ENCODE measurements at regions not wholly inside any gene's neighbourhood (a gene's known extent, or its start where the extent isn't known, plus 50 kb on each side); places are given as distances from the start of the nearest gene placed in this dataset.

GRCh38 chr2:120944575-120944974, 208.9 kb downstream of the GLI2 start:
- no peak for TF ChIP-seq POLR2AphosphoS5 (IDR thresholded peaks at IDR 0.05)
- no peak for TF ChIP-seq POLR2A (IDR thresholded peaks at IDR 0.05)

Measured in upper lobe of left lung (tissue), 4 donors.